SU-DHL-6 (cell line): ENCODE measurements at regions not wholly inside any gene's neighbourhood (a gene's known extent, or its start where the extent isn't known, plus 50 kb on each side); places are given as distances from the start of the nearest gene placed in this dataset.

Experiments used
- EZH2phosphoT487 ChIP-seq: fragments of 200-600 bp; sonication (generic), shearing (Covaris generic); conservative IDR thresholded peaks from 2 replicates; pipeline ENCODE4 v1.6.1; 2018; ENCODE audit warnings: mild to moderate bottlenecking, antibody characterized with exemption, low read length, moderate library complexity, mixed read lengths
- TF ChIP-seq, protein P1 (sequence below): fragments of 200-600 bp; sonication (generic); IDR thresholded peaks from one replicate; pipeline ENCODE4 v1.5.1; 2017; ENCODE audit warnings: antibody characterized with exemption, mild to moderate bottlenecking, low read length, moderate library complexity; ENCODE audit not compliant: insufficient read depth, poor library complexity, severe bottlenecking

GRCh38 chr6:10177704-10178103 lies 237.2 kb downstream of the TFAP2A start:
- TF ChIP-seq, protein P1, sequence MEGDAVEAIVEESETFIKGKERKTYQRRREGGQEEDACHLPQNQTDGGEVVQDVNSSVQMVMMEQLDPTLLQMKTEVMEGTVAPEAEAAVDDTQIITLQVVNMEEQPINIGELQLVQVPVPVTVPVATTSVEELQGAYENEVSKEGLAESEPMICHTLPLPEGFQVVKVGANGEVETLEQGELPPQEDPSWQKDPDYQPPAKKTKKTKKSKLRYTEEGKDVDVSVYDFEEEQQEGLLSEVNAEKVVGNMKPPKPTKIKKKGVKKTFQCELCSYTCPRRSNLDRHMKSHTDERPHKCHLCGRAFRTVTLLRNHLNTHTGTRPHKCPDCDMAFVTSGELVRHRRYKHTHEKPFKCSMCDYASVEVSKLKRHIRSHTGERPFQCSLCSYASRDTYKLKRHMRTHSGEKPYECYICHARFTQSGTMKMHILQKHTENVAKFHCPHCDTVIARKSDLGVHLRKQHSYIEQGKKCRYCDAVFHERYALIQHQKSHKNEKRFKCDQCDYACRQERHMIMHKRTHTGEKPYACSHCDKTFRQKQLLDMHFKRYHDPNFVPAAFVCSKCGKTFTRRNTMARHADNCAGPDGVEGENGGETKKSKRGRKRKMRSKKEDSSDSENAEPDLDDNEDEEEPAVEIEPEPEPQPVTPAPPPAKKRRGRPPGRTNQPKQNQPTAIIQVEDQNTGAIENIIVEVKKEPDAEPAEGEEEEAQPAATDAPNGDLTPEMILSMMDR, result no peak
- TF ChIP-seq EZH2phosphoT487, result no peak
